Liver (tissue), 7 donors: ENCODE measurements at regions not wholly inside any gene's neighbourhood (a gene's known extent, or its start where the extent isn't known, plus 50 kb on each side); places are given as distances from the start of the nearest gene placed in this dataset.

Source experiments
- DNase-seq: peaks from one replicate; pipeline ENCODE4 v3.0.0-alpha.2; 2017; ENCODE audit warnings: low spot score
- H3K27ac ChIP-seq, 2 donors: one replicate each; pipeline ENCODE4 v1.7.0; 2013; ENCODE audit warnings: inconsistent platforms in 2 of 2, low read length in 2 of 2, control low read depth in 1 of 2, low read depth in 1 of 2, mild to moderate bottlenecking in 1 of 2
- H3K27me3 ChIP-seq, 4 donors: one replicate each; pipeline versions ENCODE4 v1.6.1 to v1.7.0; 2013; ENCODE audit warnings: low read length in 3 of 4, inconsistent platforms in 1 of 4, mild to moderate bottlenecking in 1 of 4, moderate library complexity in 1 of 4; ENCODE audit not compliant: control insufficient read depth in 4 of 4, insufficient read depth in 4 of 4
- H3K36me3 ChIP-seq, 4 donors: one replicate each; pipeline versions ENCODE4 v1.6.1 to v1.7.0; 2013; ENCODE audit warnings: low read length in 3 of 4, mild to moderate bottlenecking in 3 of 4, low read depth in 1 of 4, moderate library complexity in 1 of 4; ENCODE audit not compliant: control insufficient read depth in 4 of 4, insufficient read depth in 3 of 4
- H3K4me1 ChIP-seq, 4 donors: one replicate each; pipeline versions ENCODE4 v1.6.1 to v1.7.0; 2013; ENCODE audit warnings: low read length in 3 of 4, mild to moderate bottlenecking in 3 of 4, moderate library complexity in 1 of 4; ENCODE audit not compliant: control insufficient read depth in 4 of 4, insufficient read depth in 4 of 4
- H3K4me3 ChIP-seq, 3 donors: one replicate each; pipeline versions ENCODE4 v1.6.1 to v1.7.0; 2013; ENCODE audit warnings: low read length in 3 of 3, control low read depth in 1 of 3, low read depth in 1 of 3, mild to moderate bottlenecking in 1 of 3
- H3K9ac ChIP-seq, 2 donors: one replicate each; pipeline ENCODE4 v1.7.0; 2013; ENCODE audit warnings: low read length in 2 of 2, mild to moderate bottlenecking in 2 of 2, moderate library complexity in 2 of 2, control low read depth in 1 of 2, low read depth in 1 of 2
- H3K9me3 ChIP-seq, 4 donors: one replicate each; pipeline versions ENCODE4 v1.6.1 to v1.7.0; 2013; ENCODE audit warnings: low read length in 3 of 4; ENCODE audit not compliant: control insufficient read depth in 4 of 4
- EGR1 ChIP-seq, 2 donors: IDR thresholded peaks; 2 replicates each; pipeline ENCODE4 v1.6.1; 2016 to 2018; ENCODE audit warnings: antibody characterized with exemption in 2 of 2, low read depth in 2 of 2
- FOXA1 ChIP-seq: IDR thresholded peaks from 2 replicates; pipeline ENCODE4 v1.6.1; 2016; ENCODE audit warnings: antibody characterized with exemption
- FOXA2 ChIP-seq: IDR thresholded peaks from 2 replicates; pipeline ENCODE4 v1.6.1; 2016; ENCODE audit warnings: antibody characterized with exemption
- GABPA ChIP-seq, 2 donors: IDR thresholded peaks in 1 of 2; conservative IDR thresholded peaks in 1 of 2; 2 replicates each; pipeline ENCODE4 v1.6.1; 2016; ENCODE audit warnings: antibody characterized with exemption in 2 of 2, mild to moderate bottlenecking in 1 of 2, moderate library complexity in 1 of 2
- HNF4A ChIP-seq, 2 donors: conservative IDR thresholded peaks; 2 replicates each; pipeline ENCODE4 v1.6.1; 2016; ENCODE audit warnings: antibody characterized with exemption in 2 of 2, mild to moderate bottlenecking in 2 of 2
- HNF4G ChIP-seq: IDR thresholded peaks from 2 replicates; pipeline ENCODE4 v1.6.1; 2016; ENCODE audit warnings: antibody characterized with exemption
- JUND ChIP-seq, 2 donors: IDR thresholded peaks; 2 replicates each; pipeline ENCODE4 v1.6.1; 2016; ENCODE audit warnings: antibody characterized with exemption in 2 of 2
- MAX ChIP-seq: IDR thresholded peaks from 2 replicates; pipeline ENCODE4 v1.6.1; 2016; ENCODE audit warnings: antibody characterized with exemption
- NR2F2 ChIP-seq: IDR thresholded peaks from 2 replicates; pipeline ENCODE4 v1.6.1; 2016; ENCODE audit warnings: antibody characterized with exemption
- REST ChIP-seq: IDR thresholded peaks from 2 replicates; pipeline ENCODE4 v1.6.1; 2016; ENCODE audit warnings: antibody characterized with exemption, mild to moderate bottlenecking
- RXRA ChIP-seq, 2 donors: IDR thresholded peaks; 2 replicates each; pipeline ENCODE4 v1.6.1; 2017 to 2018; ENCODE audit warnings: antibody characterized with exemption in 2 of 2, mild to moderate bottlenecking in 1 of 2
- SP1 ChIP-seq: IDR thresholded peaks from 2 replicates; pipeline ENCODE4 v1.6.1; 2018; ENCODE audit warnings: antibody characterized with exemption, mild to moderate bottlenecking
- TAF1 ChIP-seq: conservative IDR thresholded peaks from 2 replicates; pipeline ENCODE4 v1.6.1; 2016; ENCODE audit warnings: antibody characterized with exemption, mild to moderate bottlenecking
- YY1 ChIP-seq: IDR thresholded peaks from 2 replicates; pipeline ENCODE4 v1.6.1; 2016; ENCODE audit warnings: antibody characterized with exemption, mild to moderate bottlenecking
- ZBTB33 ChIP-seq: IDR thresholded peaks from 2 replicates; pipeline ENCODE4 v1.6.1; 2016; ENCODE audit warnings: antibody characterized with exemption
- WGBS: extraction: QIAGEN DNeasy Blood & Tissue Kit; methylation state at CpG from one replicate; pipeline ENCODE4 v1.1.7; 2013; 5-methylcytosine and 5-hydroxymethylcytosine counted together
- donor health status: healthy.
- donor health status: healthy.
- donor health status: healthy.
- donor health status: healthy.

GRCh38 chr13:73215823-73216222 is 157.0 kb downstream of the KLF5 start:
- DNase-seq = no peak
- H3K27me3 ChIP-seq = no peaks in the 10 kb centered on the region
- no peak overlapping the region for H3K27ac ChIP-seq
- 85% methylated on average over 6 of the region's 6 CpGs for WGBS
- no peak overlapping the region for H3K4me3 ChIP-seq
- no peak for TF ChIP-seq JUND (IDR thresholded peaks at IDR 0.05)
- TF ChIP-seq MAX = no peak
- TF ChIP-seq EGR1 (IDR thresholded peaks at IDR 0.05; ENCODE audit: low read depth in 2 of 2) = no peak
- TF ChIP-seq HNF4G = no peak
- no peak for TF ChIP-seq YY1
- no peak for TF ChIP-seq REST
- no peak for TF ChIP-seq FOXA1
- no peak for TF ChIP-seq FOXA2
- no peak for TF ChIP-seq HNF4A (conservative IDR thresholded peaks at IDR 0.05)
- TF ChIP-seq TAF1 = no peak
- no peak for TF ChIP-seq ZBTB33
- H3K9ac ChIP-seq = no peak overlapping the region
- no peaks in the 10 kb centered on the region for H3K36me3 ChIP-seq
- H3K4me1 ChIP-seq = no peaks in the 10 kb centered on the region
- H3K9me3 ChIP-seq = no peaks in the 10 kb centered on the region

GRCh38 chr13:73212482-73212881 is 153.7 kb downstream of the KLF5 start:
- no peak overlapping the region for H3K9ac ChIP-seq
- no peaks in the 10 kb centered on the region for H3K36me3 ChIP-seq
- no peak for DNase-seq
- H3K9me3 ChIP-seq = no peaks in the 10 kb centered on the region
- TF ChIP-seq RXRA (IDR thresholded peaks at IDR 0.05) (no peak), NR2F2 (no peak), JUND (IDR thresholded peaks at IDR 0.05) (no peak), EGR1 (IDR thresholded peaks at IDR 0.05; ENCODE audit: low read depth in 2 of 2) (no peak), SP1 (no peak), GABPA (IDR thresholded peaks at IDR 0.05 in 1 of 2, conservative IDR thresholded peaks at IDR 0.05 in 1 of 2) (no peak)
- H3K27me3 ChIP-seq = no peaks in the 10 kb centered on the region
- H3K4me1 ChIP-seq = no peaks in the 10 kb centered on the region
- no peak overlapping the region for H3K27ac ChIP-seq
- H3K4me3 ChIP-seq = no peak overlapping the region
- WGBS = 91% methylated on average over 3 of the region's 3 CpGs
